ENCODE measurements at regions not wholly inside any gene's neighbourhood (a gene's known extent, or its start where the extent isn't known, plus 50 kb on each side); places are given as distances from the start of the nearest gene placed in this dataset.

GRCh38 chr16:13552062-13552959 is 367.6 kb upstream of the ERCC4 start:
- DNase-seq (ENCODE audit: low spot score): no peak
- Histone ChIP-seq H3K4me3 (ENCODE audit: low read depth in 1 of 3, low read length in 3 of 3) (no peak overlapping the region), H3K36me3 (ENCODE audit: control insufficient read depth in 4 of 4, insufficient read depth in 3 of 4, low read depth in 1 of 4, low read length in 3 of 4) (no peaks in the 10 kb centered on the region), H3K27ac (ENCODE audit: low read depth in 1 of 2, low read length in 2 of 2) (no peak overlapping the region), H3K9ac (ENCODE audit: low read depth in 1 of 2, low read length in 2 of 2) (no peak overlapping the region), H3K27me3 (ENCODE audit: control insufficient read depth in 4 of 4, insufficient read depth in 4 of 4, low read length in 3 of 4) (no peaks in the 10 kb centered on the region), H3K9me3 (ENCODE audit: control insufficient read depth in 4 of 4, low read length in 3 of 4) (no peaks in the 10 kb centered on the region), H3K4me1 (ENCODE audit: control insufficient read depth in 4 of 4, insufficient read depth in 4 of 4, low read length in 3 of 4) (no peaks in the 10 kb centered on the region)
- TF ChIP-seq JUND (IDR thresholded peaks at IDR 0.05) (no peak), MAX (IDR thresholded peaks at IDR 0.05) (no peak), FOXA2 (IDR thresholded peaks at IDR 0.05) (no peak), SP1 (IDR thresholded peaks at IDR 0.05) (no peak), RXRA (IDR thresholded peaks at IDR 0.05) (no peak), HNF4G (IDR thresholded peaks at IDR 0.05) (no peak), FOXA1 (IDR thresholded peaks at IDR 0.05) (no peak), CTCF (IDR thresholded peaks at IDR 0.05; ENCODE audit: low read depth, low read length, missing input control) (no peak), TAF1 (conservative IDR thresholded peaks at IDR 0.05) (no peak)
- TF ChIP-seq, protein P1, sequence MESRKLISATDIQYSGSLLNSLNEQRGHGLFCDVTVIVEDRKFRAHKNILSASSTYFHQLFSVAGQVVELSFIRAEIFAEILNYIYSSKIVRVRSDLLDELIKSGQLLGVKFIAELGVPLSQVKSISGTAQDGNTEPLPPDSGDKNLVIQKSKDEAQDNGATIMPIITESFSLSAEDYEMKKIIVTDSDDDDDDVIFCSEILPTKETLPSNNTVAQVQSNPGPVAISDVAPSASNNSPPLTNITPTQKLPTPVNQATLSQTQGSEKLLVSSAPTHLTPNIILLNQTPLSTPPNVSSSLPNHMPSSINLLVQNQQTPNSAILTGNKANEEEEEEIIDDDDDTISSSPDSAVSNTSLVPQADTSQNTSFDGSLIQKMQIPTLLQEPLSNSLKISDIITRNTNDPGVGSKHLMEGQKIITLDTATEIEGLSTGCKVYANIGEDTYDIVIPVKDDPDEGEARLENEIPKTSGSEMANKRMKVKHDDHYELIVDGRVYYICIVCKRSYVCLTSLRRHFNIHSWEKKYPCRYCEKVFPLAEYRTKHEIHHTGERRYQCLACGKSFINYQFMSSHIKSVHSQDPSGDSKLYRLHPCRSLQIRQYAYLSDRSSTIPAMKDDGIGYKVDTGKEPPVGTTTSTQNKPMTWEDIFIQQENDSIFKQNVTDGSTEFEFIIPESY (IDR thresholded peaks at IDR 0.05): no peak
- WGBS: 75% methylated on average over 15 of the region's 15 CpGs

- H3K9ac ChIP-seq (ENCODE audit: low read depth in 1 of 2, low read length in 2 of 2): no peak overlapping the region
- no peaks in the 10 kb centered on the region for H3K9me3 ChIP-seq (ENCODE audit: control insufficient read depth in 4 of 4, low read length in 3 of 4)
- H3K27me3 ChIP-seq (ENCODE audit: control insufficient read depth in 4 of 4, insufficient read depth in 4 of 4, low read length in 3 of 4): no peaks in the 10 kb centered on the region
- no peaks in the 10 kb centered on the region for H3K4me1 ChIP-seq (ENCODE audit: control insufficient read depth in 4 of 4, insufficient read depth in 4 of 4, low read length in 3 of 4)
- H3K27ac ChIP-seq (ENCODE audit: low read depth in 1 of 2, low read length in 2 of 2): no peak overlapping the region
- DNase-seq (ENCODE audit: low spot score): no peak
- TF ChIP-seq SP1 (IDR thresholded peaks at IDR 0.05): no peak
- TF ChIP-seq EGR1 (IDR thresholded peaks at IDR 0.05; ENCODE audit: low read depth in 2 of 2): no peak
- no peak for TF ChIP-seq REST (IDR thresholded peaks at IDR 0.05)
- TF ChIP-seq YY1 (IDR thresholded peaks at IDR 0.05): no peak
- H3K4me3 ChIP-seq (ENCODE audit: low read depth in 1 of 3, low read length in 3 of 3): no peak overlapping the region
- no peaks in the 10 kb centered on the region for H3K36me3 ChIP-seq (ENCODE audit: control insufficient read depth in 4 of 4, insufficient read depth in 3 of 4, low read depth in 1 of 4, low read length in 3 of 4)
These were observed 367.0 kb upstream of the ERCC4 start for GRCh38 chr16:13552960-13553257.

Data from liver (tissue), 8 donors.